ENCODE measurements at regions not wholly inside any gene's neighbourhood (a gene's known extent, or its start where the extent isn't known, plus 50 kb on each side); places are given as distances from the start of the nearest gene placed in this dataset.
"Not testable (repeated sequence)": the region's sequence is repeated elsewhere in the genome, so short reads cannot be mapped to it uniquely, and the experiment has no call there.

- no peak for DNase-seq
These were observed 380.7 kb upstream of the STEAP1 start for GRCh38 chr7:89773611-89774010.

GRCh38 chr7:89775459-89775858 is 378.8 kb upstream of the STEAP1 start:
- no peak for DNase-seq

GRCh38 chr7:89776980-89777379 is 377.3 kb upstream of the STEAP1 start:
- no peak for DNase-seq

GRCh38 chr7:89777499-89777898 is 376.8 kb upstream of the STEAP1 start:
- DNase-seq = no peak

GRCh38 chr7:89780291-89780690 is 374.0 kb upstream of the STEAP1 start:
- DNase-seq = no peak

GRCh38 chr7:89796481-89796880 is 357.8 kb upstream of the STEAP1 start:
- no peak for DNase-seq

GRCh38 chr7:89797965-89798598 is 356.2 kb upstream of the STEAP1 start:
- no peak for DNase-seq

GRCh38 chr7:89798599-89798996 is 355.7 kb upstream of the STEAP1 start:
- DNase-seq = peak; percentile 14

- DNase-seq = no peak
These were observed 353.5 kb upstream of the STEAP1 start for GRCh38 chr7:89800761-89801160.

- no peak for DNase-seq
These were observed 345.0 kb upstream of the STEAP1 start for GRCh38 chr7:89809291-89809690.

GRCh38 chr7:89813081-89813480 is 341.2 kb upstream of the STEAP1 start:
- DNase-seq = no peak

GRCh38 chr7:89826121-89826520 is 328.1 kb upstream of the STEAP1 start:
- no peak for DNase-seq

GRCh38 chr7:89826557-89826956 is 327.7 kb upstream of the STEAP1 start:
- peak; percentile 8 for DNase-seq

- peak; percentile 92 for DNase-seq
These were observed 316.8 kb upstream of the STEAP1 start for GRCh38 chr7:89837515-89837914.

- DNase-seq = no peak
These were observed 314.9 kb upstream of the STEAP1 start for GRCh38 chr7:89839329-89839728.

- no peak for DNase-seq
These were observed 308.3 kb upstream of the STEAP1 start for GRCh38 chr7:89845952-89846351.

GRCh38 chr7:89849052-89849451 is 305.2 kb upstream of the STEAP1 start:
- no peak for DNase-seq

GRCh38 chr7:89857053-89857452 is 297.2 kb upstream of the STEAP1 start:
- DNase-seq = not testable (repeated sequence)

GRCh38 chr7:89857767-89858166 is 296.5 kb upstream of the STEAP1 start:
- DNase-seq = peak; percentile 23

- DNase-seq = peak; percentile 24
These were observed 266.8 kb upstream of the STEAP1 start for GRCh38 chr7:89887489-89887888.

- no peak for DNase-seq
These were observed 245.5 kb upstream of the STEAP1 start for GRCh38 chr7:89908736-89909135.

- no peak for DNase-seq
These were observed 239.6 kb upstream of the STEAP1 start for GRCh38 chr7:89914711-89915110.

GRCh38 chr7:89926194-89926593 is 228.1 kb upstream of the STEAP1 start:
- no peak for DNase-seq

GRCh38 chr7:89926701-89927100 is 227.6 kb upstream of the STEAP1 start:
- DNase-seq = no peak

GRCh38 chr7:89927762-89928161 is 226.5 kb upstream of the STEAP1 start:
- no peak for DNase-seq

GRCh38 chr7:89928451-89928850 is 225.8 kb upstream of the STEAP1 start:
- DNase-seq = no peak

Data from DMS53 (cell line).